H9 (cell line): ENCODE measurements at regions not wholly inside any gene's neighbourhood (a gene's known extent, or its start where the extent isn't known, plus 50 kb on each side); places are given as distances from the start of the nearest gene placed in this dataset.

Experiments used
- DNase-seq: peaks from one replicate; pipeline ENCODE4 v3.0.0-alpha.2; 2017
- H2AFZ ChIP-seq: one replicate; pipeline ENCODE4 v1.6.1; 2013; ENCODE audit warnings: mild to moderate bottlenecking, low read length, control low read depth, moderate library complexity
- H2AK5ac ChIP-seq: 2 replicates; pipeline ENCODE4 v1.6.1; 2013; ENCODE audit warnings: low read length, control low read depth, mixed read lengths; ENCODE audit not compliant: insufficient read length
- H2BK120ac ChIP-seq: one replicate; pipeline ENCODE4 v1.6.1; 2013; ENCODE audit warnings: low read depth, mild to moderate bottlenecking, low read length, control low read depth, inconsistent platforms; ENCODE audit not compliant: poor library complexity, severe bottlenecking
- H2BK12ac ChIP-seq: 2 replicates; pipeline ENCODE4 v1.6.1; 2013; ENCODE audit warnings: low read length, control low read depth, mixed read lengths, low read depth; ENCODE audit not compliant: insufficient read length
- H2BK15ac ChIP-seq: 2 replicates; pipeline ENCODE4 v1.6.1; 2013; ENCODE audit warnings: low read depth, low read length, control low read depth
- H2BK20ac ChIP-seq: one replicate; pipeline ENCODE4 v1.6.1; 2013; ENCODE audit warnings: low read depth, mild to moderate bottlenecking, low read length, control low read depth, inconsistent platforms; ENCODE audit not compliant: poor library complexity, severe bottlenecking
- H2BK5ac ChIP-seq: 2 replicates; pipeline ENCODE4 v1.6.1; 2013; ENCODE audit warnings: low read length, control low read depth, mixed read lengths; ENCODE audit not compliant: insufficient read length
- H3K14ac ChIP-seq: 2 replicates; pipeline ENCODE4 v1.6.1; 2013; ENCODE audit warnings: low read length, control low read depth; ENCODE audit not compliant: insufficient read depth
- H3K18ac ChIP-seq: 2 replicates; pipeline ENCODE4 v1.6.1; 2013; ENCODE audit warnings: low read depth, mild to moderate bottlenecking, mixed read lengths, low read length, control low read depth; ENCODE audit not compliant: insufficient read length
- H3K23ac ChIP-seq: 2 replicates; pipeline ENCODE4 v1.6.1; 2013; ENCODE audit warnings: low read length, control low read depth, mixed read lengths, low read depth; ENCODE audit not compliant: insufficient read length
- H3K23me2 ChIP-seq: 2 replicates; pipeline ENCODE4 v1.6.1; 2013; ENCODE audit warnings: low read depth, mild to moderate bottlenecking, mixed read lengths, low read length, control low read depth; ENCODE audit not compliant: insufficient read length, poor library complexity, severe bottlenecking
- H3K27ac ChIP-seq: 2 replicates; pipeline ENCODE4 v1.5.1; 2013; ENCODE audit warnings: low read length, control low read depth, mixed read lengths, low read depth; ENCODE audit not compliant: insufficient read length
- H3K27me3 ChIP-seq: 2 replicates; pipeline ENCODE4 v1.6.1; 2013; ENCODE audit warnings: low read length, control low read depth, inconsistent platforms; ENCODE audit not compliant: insufficient read depth
- H3K4ac ChIP-seq: 2 replicates; pipeline ENCODE4 v1.6.1; 2013; ENCODE audit warnings: low read depth, mild to moderate bottlenecking, control low read depth, inconsistent platforms, low read length, moderate library complexity
- H3K4me1 ChIP-seq: 2 replicates; pipeline ENCODE4 v1.6.1; 2013; ENCODE audit warnings: low read length, control low read depth, inconsistent platforms; ENCODE audit not compliant: insufficient read depth
- H3K4me2 ChIP-seq: 2 replicates; pipeline ENCODE4 v1.6.1; 2013; ENCODE audit warnings: low read length, control low read depth, mixed read lengths; ENCODE audit not compliant: insufficient read length, insufficient read depth
- H3K56ac ChIP-seq: 2 replicates; pipeline ENCODE4 v1.6.1; 2013; ENCODE audit warnings: low read depth, mild to moderate bottlenecking, mixed read lengths, low read length, control low read depth; ENCODE audit not compliant: insufficient read length
- H3K79me1 ChIP-seq: 2 replicates; pipeline ENCODE4 v1.6.1; 2013; ENCODE audit warnings: low read depth, mild to moderate bottlenecking, moderate library complexity, low read length, control low read depth, inconsistent platforms; ENCODE audit not compliant: insufficient read depth, poor library complexity, severe bottlenecking
- H3K79me2 ChIP-seq: 2 replicates; pipeline ENCODE4 v1.6.1; 2013; ENCODE audit warnings: low read length, control low read depth, inconsistent platforms; ENCODE audit not compliant: insufficient read depth
- H3K9ac ChIP-seq: 2 replicates; pipeline ENCODE4 v1.6.1; 2013; ENCODE audit warnings: low read length, control low read depth, mixed read lengths; ENCODE audit not compliant: insufficient read length; ENCODE audit errors: extremely low read depth
- H3K9me3 ChIP-seq: one replicate; pipeline ENCODE4 v1.6.1; 2013; ENCODE audit warnings: low read depth, low read length, inconsistent platforms; ENCODE audit not compliant: control insufficient read depth
- H3T11ph ChIP-seq: one replicate; pipeline ENCODE4 v1.6.1; 2013; ENCODE audit warnings: mild to moderate bottlenecking, low read length, control low read depth, inconsistent platforms
- H4K20me1 ChIP-seq: one replicate; pipeline ENCODE4 v1.6.1; 2013; ENCODE audit not compliant: control insufficient read depth, insufficient read length, insufficient read depth
- H4K5ac ChIP-seq: 2 replicates; pipeline ENCODE4 v1.6.1; 2013; ENCODE audit warnings: low read depth, mild to moderate bottlenecking, mixed read lengths, low read length, control low read depth; ENCODE audit not compliant: insufficient read length
- H4K8ac ChIP-seq: replicated peaks from 2 replicates; pipeline ENCODE4 v1.6.1; 2013; ENCODE audit warnings: low read length, control low read depth, mixed read lengths, low read depth; ENCODE audit not compliant: insufficient read length
- H4K91ac ChIP-seq: 2 replicates; pipeline ENCODE4 v1.6.1; 2013; ENCODE audit warnings: low read depth, mild to moderate bottlenecking, moderate library complexity, mixed read lengths, low read length, control low read depth; ENCODE audit not compliant: insufficient read length
- H3K27ac Mint-ChIP-seq, 3 experiments: 2 replicates in 2 of 3; 3 replicates in 1 of 3; pipeline ENCODE4 v1.8.0; 2020 to 2021; ENCODE audit warnings: mixed read lengths in 3 of 3, mild to moderate bottlenecking in 1 of 3, moderate library complexity in 1 of 3
- H3K27me3 Mint-ChIP-seq: 2 replicates; pipeline ENCODE4 v1.8.0; 2021; ENCODE audit warnings: low read depth, mild to moderate bottlenecking, moderate library complexity, mixed read lengths
- H3K36me3 Mint-ChIP-seq, 3 experiments: 2 replicates in 2 of 3; 3 replicates in 1 of 3; pipeline ENCODE4 v1.8.0; 2020 to 2021; ENCODE audit warnings: low read depth in 3 of 3, mixed read lengths in 3 of 3; ENCODE audit not compliant: insufficient read depth in 1 of 3
- H3K4me1 Mint-ChIP-seq, 2 experiments: 2 replicates each; pipeline ENCODE4 v1.8.0; 2020; ENCODE audit warnings: mixed read lengths in 2 of 2
- H3K4me3 Mint-ChIP-seq, 2 experiments: 2 replicates in 1 of 2; 3 replicates in 1 of 2; pipeline ENCODE4 v1.8.0; 2020 to 2021; ENCODE audit warnings: mild to moderate bottlenecking in 2 of 2, mixed read lengths in 2 of 2, moderate library complexity in 1 of 2
- H3K9me3 Mint-ChIP-seq, 2 experiments: 2 replicates in 1 of 2; 3 replicates in 1 of 2; pipeline ENCODE4 v1.8.0; 2020; ENCODE audit warnings: mild to moderate bottlenecking in 2 of 2, mixed read lengths in 2 of 2, moderate library complexity in 1 of 2
- WGBS: extraction: QIAGEN DNeasy Blood & Tissue Kit; methylation state at CpG from one replicate; pipeline ENCODE4 v1.1.7; 2013; ENCODE audit warnings: missing lambda C conversion rate, low lambda C conversion rate, mixed read lengths; ENCODE audit not compliant: insufficient read length; ENCODE audit errors: extremely low coverage; 5-methylcytosine and 5-hydroxymethylcytosine counted together
- TF ChIP-seq, protein P1 (sequence below): fragments of 200-600 bp; sonication (generic); conservative IDR thresholded peaks from 3 replicates; pipeline ENCODE4 v1.8.0; 2021; ENCODE audit warnings: antibody characterized with exemption, mild to moderate bottlenecking

DNA sequence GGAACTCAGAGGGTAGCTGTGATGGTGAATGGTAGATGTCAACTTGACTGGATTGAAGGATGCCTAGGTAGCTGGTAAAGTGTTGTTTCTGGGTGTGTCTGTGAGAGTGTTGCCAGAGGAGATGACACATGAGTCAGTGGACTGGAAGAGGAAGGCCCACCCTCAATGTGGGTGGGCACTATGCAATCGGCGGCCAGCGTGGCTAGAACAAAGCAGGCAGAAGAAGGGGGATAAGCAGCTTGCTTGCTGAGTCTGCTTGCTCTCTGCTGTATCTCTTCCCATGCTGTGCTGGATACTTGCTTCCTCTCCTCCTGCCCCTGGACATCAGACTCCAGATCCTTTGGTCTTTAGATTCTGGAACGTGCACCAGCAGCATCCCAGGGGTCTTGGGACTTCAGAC is 128.1 kb downstream of the AIPL1 start:
- no peak overlapping the region for H2BK20ac ChIP-seq
- H3K56ac ChIP-seq: no peak overlapping the region
- no peaks in the 10 kb centered on the region for H4K20me1 ChIP-seq
- H3K4me3 Mint-ChIP-seq: no peak overlapping the region
- no peak overlapping the region for H3K18ac ChIP-seq
- H3K79me1 ChIP-seq: no peaks in the 10 kb centered on the region
- H2BK15ac ChIP-seq: no peak overlapping the region
- H2AK5ac ChIP-seq: no peak overlapping the region
- no peaks in the 10 kb centered on the region for H3K9me3 ChIP-seq
- no peak overlapping the region for H3K23ac ChIP-seq
- no CpG with 5 or more reads among the region's 4 CpGs for WGBS
- no peaks in the 10 kb centered on the region for H3K23me2 ChIP-seq
- peaks cover 11% of the 10 kb centered on the region for H3K27me3 Mint-ChIP-seq
- H4K91ac ChIP-seq: no peak overlapping the region
- no peak overlapping the region for H2BK12ac ChIP-seq
- H3K14ac ChIP-seq: no peak overlapping the region
- H3K27ac ChIP-seq: no peak overlapping the region
- no peak overlapping the region for H3T11ph ChIP-seq
- no peaks in the 10 kb centered on the region for H3K36me3 Mint-ChIP-seq
- DNase-seq: no peak
- no peak overlapping the region for H3K4ac ChIP-seq
- H3K27me3 ChIP-seq: no peaks in the 10 kb centered on the region
- no peak overlapping the region for H2BK5ac ChIP-seq
- H3K4me2 ChIP-seq: no peak overlapping the region
- H3K9me3 Mint-ChIP-seq: no peaks in the 10 kb centered on the region
- peaks cover 0 to 4% of the 10 kb centered on the region in 2 experiments; a peak in 2 of 4 replicates for H3K4me1 Mint-ChIP-seq
- no peak overlapping the region for H3K27ac Mint-ChIP-seq
- TF ChIP-seq, protein P1, sequence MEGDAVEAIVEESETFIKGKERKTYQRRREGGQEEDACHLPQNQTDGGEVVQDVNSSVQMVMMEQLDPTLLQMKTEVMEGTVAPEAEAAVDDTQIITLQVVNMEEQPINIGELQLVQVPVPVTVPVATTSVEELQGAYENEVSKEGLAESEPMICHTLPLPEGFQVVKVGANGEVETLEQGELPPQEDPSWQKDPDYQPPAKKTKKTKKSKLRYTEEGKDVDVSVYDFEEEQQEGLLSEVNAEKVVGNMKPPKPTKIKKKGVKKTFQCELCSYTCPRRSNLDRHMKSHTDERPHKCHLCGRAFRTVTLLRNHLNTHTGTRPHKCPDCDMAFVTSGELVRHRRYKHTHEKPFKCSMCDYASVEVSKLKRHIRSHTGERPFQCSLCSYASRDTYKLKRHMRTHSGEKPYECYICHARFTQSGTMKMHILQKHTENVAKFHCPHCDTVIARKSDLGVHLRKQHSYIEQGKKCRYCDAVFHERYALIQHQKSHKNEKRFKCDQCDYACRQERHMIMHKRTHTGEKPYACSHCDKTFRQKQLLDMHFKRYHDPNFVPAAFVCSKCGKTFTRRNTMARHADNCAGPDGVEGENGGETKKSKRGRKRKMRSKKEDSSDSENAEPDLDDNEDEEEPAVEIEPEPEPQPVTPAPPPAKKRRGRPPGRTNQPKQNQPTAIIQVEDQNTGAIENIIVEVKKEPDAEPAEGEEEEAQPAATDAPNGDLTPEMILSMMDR: no peak
- no peaks in the 10 kb centered on the region for H3K79me2 ChIP-seq
- no peak overlapping the region for H2BK120ac ChIP-seq
- no peak overlapping the region for H2AFZ ChIP-seq
- no peak overlapping the region for H4K5ac ChIP-seq
- H4K8ac ChIP-seq: no peak overlapping the region
- no peak overlapping the region for H3K9ac ChIP-seq
- no peaks in the 10 kb centered on the region for H3K4me1 ChIP-seq
